ENCODE measurements at regions not wholly inside any gene's neighbourhood (a gene's known extent, or its start where the extent isn't known, plus 50 kb on each side); places are given as distances from the start of the nearest gene placed in this dataset.

- TF ChIP-seq TCF12 (IDR thresholded peaks at IDR 0.05; ENCODE audit: low read depth) = no peak
- no peak for TF ChIP-seq TAF1 (IDR thresholded peaks at IDR 0.05; ENCODE audit: low read depth)
- no peak for TF ChIP-seq EP300 (IDR thresholded peaks at IDR 0.05; ENCODE audit: borderline replicate concordance)
- TF ChIP-seq TEAD4 (IDR thresholded peaks at IDR 0.05) = no peak
- TF ChIP-seq USF1 (IDR thresholded peaks at IDR 0.05) = no peak
- no peak for TF ChIP-seq ZBTB7A (IDR thresholded peaks at IDR 0.05; ENCODE audit: low read depth)
- no peak for TF ChIP-seq YY1 (IDR thresholded peaks at IDR 0.05; ENCODE audit: low read depth)
- TF ChIP-seq NFIC (IDR thresholded peaks at IDR 0.05) = no peak
- TF ChIP-seq RAD21 (IDR thresholded peaks at IDR 0.05; ENCODE audit: low read depth) = no peak
- TF ChIP-seq CREB1 (IDR thresholded peaks at IDR 0.05; ENCODE audit: low read depth) = no peak
- no peak for TF ChIP-seq CEBPB (IDR thresholded peaks at IDR 0.05)
- TF ChIP-seq EGR1 (IDR thresholded peaks at IDR 0.05) = no peak
- no peak for TF ChIP-seq MAX (IDR thresholded peaks at IDR 0.05)
- TF ChIP-seq REST (IDR thresholded peaks at IDR 0.05; ENCODE audit: low read depth) = no peak
- TF ChIP-seq FOXM1 (IDR thresholded peaks at IDR 0.05; ENCODE audit: borderline replicate concordance, low read depth) = no peak
These were observed 451.3 kb upstream of the AGTR1 start for GRCh38 chr3:148246291-148246923.

- no peak for TF ChIP-seq NFIC (IDR thresholded peaks at IDR 0.05)
- no peak for TF ChIP-seq TEAD4 (IDR thresholded peaks at IDR 0.05)
- TF ChIP-seq TCF12 (IDR thresholded peaks at IDR 0.05; ENCODE audit: low read depth) = no peak
- TF ChIP-seq ZBTB7A (IDR thresholded peaks at IDR 0.05; ENCODE audit: low read depth) = no peak
- no peak for TF ChIP-seq CREB1 (IDR thresholded peaks at IDR 0.05; ENCODE audit: low read depth)
- no peak for TF ChIP-seq USF1 (IDR thresholded peaks at IDR 0.05)
- no peak for TF ChIP-seq YY1 (IDR thresholded peaks at IDR 0.05; ENCODE audit: low read depth)
- TF ChIP-seq TAF1 (IDR thresholded peaks at IDR 0.05; ENCODE audit: low read depth) = no peak
These were observed 444.0 kb upstream of the AGTR1 start for GRCh38 chr3:148253713-148254112.

GRCh38 chr3:148254402-148254801 lies 443.3 kb upstream of the AGTR1 start:
- TF ChIP-seq CEBPB (IDR thresholded peaks at IDR 0.05) (no peak), USF1 (IDR thresholded peaks at IDR 0.05) (no peak), CREB1 (IDR thresholded peaks at IDR 0.05; ENCODE audit: low read depth) (no peak), EGR1 (IDR thresholded peaks at IDR 0.05) (no peak), TCF12 (IDR thresholded peaks at IDR 0.05; ENCODE audit: low read depth) (no peak), REST (IDR thresholded peaks at IDR 0.05; ENCODE audit: low read depth) (no peak), RAD21 (IDR thresholded peaks at IDR 0.05; ENCODE audit: low read depth) (no peak), TAF1 (IDR thresholded peaks at IDR 0.05; ENCODE audit: low read depth) (no peak), MAX (IDR thresholded peaks at IDR 0.05) (no peak)

GRCh38 chr3:148255981-148256969 lies 441.4 kb upstream of the AGTR1 start:
- TF ChIP-seq MAX (IDR thresholded peaks at IDR 0.05) = no peak
- no peak for TF ChIP-seq CREB1 (IDR thresholded peaks at IDR 0.05; ENCODE audit: low read depth)
- no peak for TF ChIP-seq EGR1 (IDR thresholded peaks at IDR 0.05)
- no peak for TF ChIP-seq ZBTB7A (IDR thresholded peaks at IDR 0.05; ENCODE audit: low read depth)

- TF ChIP-seq USF1 (IDR thresholded peaks at IDR 0.05) = no peak
- TF ChIP-seq RAD21 (IDR thresholded peaks at IDR 0.05; ENCODE audit: low read depth) = no peak
- no peak for TF ChIP-seq CEBPB (IDR thresholded peaks at IDR 0.05)
- TF ChIP-seq CREB1 (IDR thresholded peaks at IDR 0.05; ENCODE audit: low read depth) = no peak
- TF ChIP-seq MAX (IDR thresholded peaks at IDR 0.05) = no peak
- no peak for TF ChIP-seq TAF1 (IDR thresholded peaks at IDR 0.05; ENCODE audit: low read depth)
- TF ChIP-seq TEAD4 (IDR thresholded peaks at IDR 0.05) = no peak
- TF ChIP-seq FOXM1 (IDR thresholded peaks at IDR 0.05; ENCODE audit: borderline replicate concordance, low read depth) = no peak
- no peak for TF ChIP-seq EP300 (IDR thresholded peaks at IDR 0.05; ENCODE audit: borderline replicate concordance)
- TF ChIP-seq EGR1 (IDR thresholded peaks at IDR 0.05) = no peak
- TF ChIP-seq YY1 (IDR thresholded peaks at IDR 0.05; ENCODE audit: low read depth) = no peak
- TF ChIP-seq TCF12 (IDR thresholded peaks at IDR 0.05; ENCODE audit: low read depth) = no peak
- TF ChIP-seq NFIC (IDR thresholded peaks at IDR 0.05) = no peak
These were observed 434.7 kb upstream of the AGTR1 start for GRCh38 chr3:148262980-148263379.
